SK-N-SH (cell line): ENCODE measurements at regions not wholly inside any gene's neighbourhood (a gene's known extent, or its start where the extent isn't known, plus 50 kb on each side); places are given as distances from the start of the nearest gene placed in this dataset.

Experiments used
- CTCF ChIA-PET: fragments of 300-600, 350-600 bp; formaldehyde crosslinking; extraction: SDS; loops from one replicate; lab custom pipeline; 2021; lab: Yijun Ruan, JAX
- POLR2A ChIA-PET: fragments of 350-600 bp; sonication (Branson Sonifier 250); formaldehyde crosslinking; extraction: SDS; loops from one replicate; lab custom pipeline; 2020; ENCODE audit warnings: antibody characterized with exemption, inconsistent platforms; lab: Yijun Ruan, JAX
- DNase-seq: peaks from one replicate; pipeline ENCODE4 v3.0.0; 2012
- H2AFZ ChIP-seq: fragments of 200-600 bp; sonication (generic); 2 replicates; pipeline ENCODE4 v1.8.1; 2016; ENCODE audit warnings: antibody characterized with exemption, mild to moderate bottlenecking, low read depth
- H3F3A ChIP-seq: fragments of 200-600 bp; sonication (generic); replicated peaks from 2 replicates; pipeline ENCODE3; 2016; ENCODE audit warnings: antibody characterized with exemption, mild to moderate bottlenecking; ENCODE audit not compliant: insufficient read depth
- H3K27ac ChIP-seq, 2 experiments: fragments of 200-500 bp in 1 of 2; fragments of 200-600 bp in 1 of 2; sonication (Bioruptor generic) in 1 of 2; sonication (generic), shearing (Covaris generic) in 1 of 2; 2 replicates each; pipeline versions ENCODE4 v1.5.1 to v1.6.1; 2014 to 2016; ENCODE audit warnings: low read depth in 2 of 2, inconsistent platforms in 1 of 2, low read length in 1 of 2, mild to moderate bottlenecking in 1 of 2, mixed read lengths in 1 of 2
- H3K27me3 ChIP-seq: fragments of 200-600 bp; sonication (generic), shearing (Covaris generic); 2 replicates; pipeline ENCODE4 v1.6.1; 2016; ENCODE audit warnings: mixed run types; ENCODE audit not compliant: insufficient read depth
- H3K36me3 ChIP-seq, 2 experiments: fragments of 200-500 bp in 1 of 2; fragments of 200-600 bp in 1 of 2; sonication (Bioruptor generic) in 1 of 2; sonication (generic) in 1 of 2; replicated peaks in 1 of 2; 2 replicates each; pipeline versions ENCODE3 to v1.5.1; 2014 to 2016; ENCODE audit warnings: low read length in 1 of 2, mild to moderate bottlenecking in 1 of 2; ENCODE audit not compliant: insufficient read depth in 2 of 2, control insufficient read depth in 1 of 2
- H3K4me1 ChIP-seq, 2 experiments: fragments of 200-500 bp in 1 of 2; fragments of 200-600 bp in 1 of 2; sonication (Bioruptor generic) in 1 of 2; sonication (generic), shearing (Covaris generic) in 1 of 2; 2 replicates each; pipeline versions ENCODE4 v1.5.1 to v1.6.1; 2014 to 2016; ENCODE audit warnings: low read depth in 1 of 2, low read length in 1 of 2, mixed run types in 1 of 2; ENCODE audit not compliant: insufficient read depth in 2 of 2, control insufficient read depth in 1 of 2
- H3K4me2 ChIP-seq: fragments of 200-600 bp; sonication (generic), shearing (Covaris generic); 2 replicates; pipeline ENCODE4 v1.6.1; 2017; ENCODE audit warnings: mixed run types
- H3K4me3 ChIP-seq, 2 experiments: fragments of 200-500 bp in 1 of 2; fragments of 200-600 bp in 1 of 2; sonication (Bioruptor generic) in 1 of 2; sonication (generic), shearing (Covaris generic) in 1 of 2; 2 replicates each; pipeline versions ENCODE4 v1.5.1 to v1.8.1; 2014 to 2016; ENCODE audit warnings: low read depth in 2 of 2, inconsistent platforms in 1 of 2, low read length in 1 of 2, mild to moderate bottlenecking in 1 of 2, mixed read lengths in 1 of 2, moderate library complexity in 1 of 2
- H3K79me2 ChIP-seq: fragments of 200-600 bp; sonication (generic); 2 replicates; pipeline ENCODE4 v1.8.1; 2017; ENCODE audit warnings: mild to moderate bottlenecking; ENCODE audit not compliant: insufficient read depth
- H3K9ac ChIP-seq: fragments of 200-600 bp; sonication (generic); 2 replicates; pipeline ENCODE4 v1.6.1; 2017; ENCODE audit warnings: mixed run types
- H3K9me2 ChIP-seq: fragments of 200-600 bp; sonication (generic); 2 replicates; pipeline ENCODE4 v1.6.1; 2017; ENCODE audit warnings: mixed run types
- H3K9me3 ChIP-seq: fragments of 200-600 bp; sonication (generic); 2 replicates; pipeline ENCODE4 v1.6.1; 2017; ENCODE audit warnings: mixed run types, mild to moderate bottlenecking, moderate library complexity
- H4K20me1 ChIP-seq: fragments of 200-600 bp; sonication (generic); 2 replicates; pipeline ENCODE4 v1.6.1; 2017; ENCODE audit warnings: mild to moderate bottlenecking, mixed run types; ENCODE audit not compliant: insufficient read depth
- ELF1 ChIP-seq: IDR thresholded peaks from 2 replicates; pipeline ENCODE4 v1.4.0; 2012
- FOXJ3 ChIP-seq: sonication (generic); formaldehyde crosslinking; IDR thresholded peaks from 2 replicates; pipeline ENCODE4 v1.5.1; 2020; ENCODE audit warnings: mild to moderate bottlenecking, missing genetic modification reagents
- GABPA ChIP-seq: IDR thresholded peaks from 2 replicates; pipeline ENCODE4 v1.4.0; 2012; ENCODE audit warnings: low read depth, mild to moderate bottlenecking
- MEF2A ChIP-seq: IDR thresholded peaks from 2 replicates; pipeline ENCODE4 v1.4.0; 2012; ENCODE audit warnings: low read depth, borderline replicate concordance
- POLR2AphosphoS5 ChIP-seq: IDR thresholded peaks from 2 replicates; pipeline ENCODE4 v1.6.1; 2012; ENCODE audit warnings: low read depth, low read length
- RAD21 ChIP-seq: IDR thresholded peaks from 2 replicates; pipeline ENCODE4 v1.6.1; 2012; ENCODE audit warnings: mild to moderate bottlenecking, low read length
- REST ChIP-seq: IDR thresholded peaks from 2 replicates; pipeline ENCODE4 v1.6.1; 2012; ENCODE audit warnings: mild to moderate bottlenecking, low read depth, low read length, moderate library complexity
- TAF1 ChIP-seq: IDR thresholded peaks from 2 replicates; pipeline ENCODE4 v1.6.1; 2012; ENCODE audit warnings: low read depth, mild to moderate bottlenecking, low read length, moderate library complexity, borderline replicate concordance
- TCF12 ChIP-seq: IDR thresholded peaks from 2 replicates; pipeline ENCODE4 v1.4.0; 2012
- TEAD4 ChIP-seq: IDR thresholded peaks from 2 replicates; pipeline ENCODE4 v1.4.0; 2012; ENCODE audit warnings: mild to moderate bottlenecking, borderline replicate concordance; ENCODE audit not compliant: insufficient read depth
- USF1 ChIP-seq: IDR thresholded peaks from 2 replicates; pipeline ENCODE4 v1.4.0; 2012; ENCODE audit warnings: low read depth, borderline replicate concordance
- YY1 ChIP-seq: IDR thresholded peaks from 2 replicates; pipeline ENCODE4 v1.4.0; 2012; ENCODE audit warnings: low read depth, mild to moderate bottlenecking
- WGBS: methylation state at CpG from one replicate; pipeline ENCODE4 v1.1.6; 2017; ENCODE audit warnings: low lambda C conversion rate; 5-methylcytosine and 5-hydroxymethylcytosine counted together

DNA sequence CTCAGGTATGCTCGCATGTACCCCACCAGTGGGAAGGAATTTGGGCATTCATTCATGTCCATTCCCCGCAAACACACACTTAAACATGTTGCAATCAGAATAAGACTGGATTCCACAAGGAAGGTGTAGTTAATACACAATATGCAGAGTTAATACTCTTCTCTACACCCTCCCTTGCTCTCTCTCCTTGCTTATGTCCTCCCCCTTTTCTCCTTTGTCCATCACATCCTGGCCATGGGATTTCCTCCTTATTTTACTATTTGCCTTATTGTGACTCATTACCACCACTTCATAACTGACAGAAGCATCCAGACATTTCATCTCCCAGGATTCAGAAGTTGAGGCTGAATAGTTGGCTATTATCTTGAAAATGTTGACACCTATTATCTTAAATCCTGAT lies 473.8 kb upstream of the SPHKAP start:
- TF ChIP-seq YY1 (no peak), FOXJ3 (CRISPR knock-in tag) (no peak), USF1 (no peak), TCF12 (no peak), POLR2AphosphoS5 (no peak), MEF2A (no peak)
- Histone ChIP-seq H2AFZ (no peak overlapping the region), H3K9me2 (no peaks in the 10 kb centered on the region), H3K4me3 (no peak overlapping the region), H3K4me2 (no peak overlapping the region), H3F3A (peaks cover 3% of the 10 kb centered on the region), H3K9ac (no peak overlapping the region), H3K79me2 (no peaks in the 10 kb centered on the region), H4K20me1 (no peaks in the 10 kb centered on the region), H3K27ac (no peak overlapping the region), H3K27me3 (no peaks in the 10 kb centered on the region), H3K9me3 (no peaks in the 10 kb centered on the region), H3K4me1 (0 out of 4 replicates have a peak, but pooled peaks cover 0 to 12% of the 10 kb centered on the region in 2 experiments), H3K36me3 (no peaks in the 10 kb centered on the region)
- WGBS, result 52% methylated on average over 2 of the region's 2 CpGs
- CTCF ChIA-PET, result no interaction called here
- POLR2A ChIA-PET, result no interaction called here
- no peak for DNase-seq

DNA sequence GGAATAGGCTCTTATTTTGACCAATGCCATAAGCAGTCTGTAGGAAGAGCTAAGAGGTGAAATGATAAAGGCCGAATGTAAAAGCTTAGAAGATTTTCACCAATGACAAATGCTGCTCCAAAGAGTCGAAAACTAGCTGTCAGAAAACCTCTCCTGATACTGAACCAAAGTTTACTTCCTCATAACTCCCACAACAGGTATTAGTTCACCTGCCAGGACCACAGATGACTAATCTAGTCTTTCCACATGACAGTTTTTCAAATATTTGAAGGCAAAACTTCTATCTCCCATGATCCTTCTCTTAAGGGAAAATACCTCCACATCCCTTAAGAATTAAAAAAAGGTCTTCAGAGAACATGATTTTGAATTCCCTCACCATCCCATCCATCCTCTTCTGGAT lies 473.2 kb upstream of the SPHKAP start:
- H3K9me2 ChIP-seq, result no peaks in the 10 kb centered on the region
- peaks cover 3% of the 10 kb centered on the region for H3F3A ChIP-seq
- H3K9ac ChIP-seq, result no peak overlapping the region
- H4K20me1 ChIP-seq, result no peaks in the 10 kb centered on the region
- no peaks in the 10 kb centered on the region for H3K27me3 ChIP-seq
- H3K9me3 ChIP-seq, result no peaks in the 10 kb centered on the region
- WGBS, result 46% methylated on average over 2 of the region's 2 CpGs
- TF ChIP-seq ELF1 (no peak), TEAD4 (no peak), MEF2A (no peak), YY1 (no peak), USF1 (no peak), POLR2AphosphoS5 (no peak), GABPA (no peak), TAF1 (no peak), RAD21 (no peak), REST (no peak)
- H2AFZ ChIP-seq, result no peak overlapping the region
- ChIA-PET CTCF (no interaction called here), POLR2A (no interaction called here)
- H3K27ac ChIP-seq, result no peak overlapping the region
- no peaks in the 10 kb centered on the region for H3K36me3 ChIP-seq
- H3K4me2 ChIP-seq, result no peak overlapping the region
- H3K4me1 ChIP-seq, result 0 out of 4 replicates have a peak, but pooled peaks cover 0 to 12% of the 10 kb centered on the region in 2 experiments
- no peaks in the 10 kb centered on the region for H3K79me2 ChIP-seq
- H3K4me3 ChIP-seq, result no peak overlapping the region
- DNase-seq, result no peak
